ENCODE measurements at regions not wholly inside any gene's neighbourhood (a gene's known extent, or its start where the extent isn't known, plus 50 kb on each side); places are given as distances from the start of the nearest gene placed in this dataset.

- Histone ChIP-seq H3K4me1 (peaks cover 30% of the 10 kb centered on the region), H3K4me3 (no peak overlapping the region), H3K36me3 (no peaks in the 10 kb centered on the region), H3K9me3 (no peaks in the 10 kb centered on the region), H3K27ac (no peak overlapping the region), H3K27me3 (no peaks in the 10 kb centered on the region)
- intact Hi-C loops (cut with DNase I), result no loop called here
- no peak for TF ChIP-seq POLR2AphosphoS5 (IDR thresholded peaks at IDR 0.05; ENCODE audit: insufficient read depth in 1 of 2, low read depth in 1 of 2)
- TF ChIP-seq, protein P1, sequence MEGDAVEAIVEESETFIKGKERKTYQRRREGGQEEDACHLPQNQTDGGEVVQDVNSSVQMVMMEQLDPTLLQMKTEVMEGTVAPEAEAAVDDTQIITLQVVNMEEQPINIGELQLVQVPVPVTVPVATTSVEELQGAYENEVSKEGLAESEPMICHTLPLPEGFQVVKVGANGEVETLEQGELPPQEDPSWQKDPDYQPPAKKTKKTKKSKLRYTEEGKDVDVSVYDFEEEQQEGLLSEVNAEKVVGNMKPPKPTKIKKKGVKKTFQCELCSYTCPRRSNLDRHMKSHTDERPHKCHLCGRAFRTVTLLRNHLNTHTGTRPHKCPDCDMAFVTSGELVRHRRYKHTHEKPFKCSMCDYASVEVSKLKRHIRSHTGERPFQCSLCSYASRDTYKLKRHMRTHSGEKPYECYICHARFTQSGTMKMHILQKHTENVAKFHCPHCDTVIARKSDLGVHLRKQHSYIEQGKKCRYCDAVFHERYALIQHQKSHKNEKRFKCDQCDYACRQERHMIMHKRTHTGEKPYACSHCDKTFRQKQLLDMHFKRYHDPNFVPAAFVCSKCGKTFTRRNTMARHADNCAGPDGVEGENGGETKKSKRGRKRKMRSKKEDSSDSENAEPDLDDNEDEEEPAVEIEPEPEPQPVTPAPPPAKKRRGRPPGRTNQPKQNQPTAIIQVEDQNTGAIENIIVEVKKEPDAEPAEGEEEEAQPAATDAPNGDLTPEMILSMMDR (IDR thresholded peaks at IDR 0.05), result no peak
- TF ChIP-seq POLR2A (IDR thresholded peaks at IDR 0.05), result no peak
- DNase-seq (ENCODE audit: extremely low spot score in 2 of 2), result no peak
Measured at GRCh38 chr21:15443740-15444117, 286.1 kb upstream of the USP25 start.

DNA sequence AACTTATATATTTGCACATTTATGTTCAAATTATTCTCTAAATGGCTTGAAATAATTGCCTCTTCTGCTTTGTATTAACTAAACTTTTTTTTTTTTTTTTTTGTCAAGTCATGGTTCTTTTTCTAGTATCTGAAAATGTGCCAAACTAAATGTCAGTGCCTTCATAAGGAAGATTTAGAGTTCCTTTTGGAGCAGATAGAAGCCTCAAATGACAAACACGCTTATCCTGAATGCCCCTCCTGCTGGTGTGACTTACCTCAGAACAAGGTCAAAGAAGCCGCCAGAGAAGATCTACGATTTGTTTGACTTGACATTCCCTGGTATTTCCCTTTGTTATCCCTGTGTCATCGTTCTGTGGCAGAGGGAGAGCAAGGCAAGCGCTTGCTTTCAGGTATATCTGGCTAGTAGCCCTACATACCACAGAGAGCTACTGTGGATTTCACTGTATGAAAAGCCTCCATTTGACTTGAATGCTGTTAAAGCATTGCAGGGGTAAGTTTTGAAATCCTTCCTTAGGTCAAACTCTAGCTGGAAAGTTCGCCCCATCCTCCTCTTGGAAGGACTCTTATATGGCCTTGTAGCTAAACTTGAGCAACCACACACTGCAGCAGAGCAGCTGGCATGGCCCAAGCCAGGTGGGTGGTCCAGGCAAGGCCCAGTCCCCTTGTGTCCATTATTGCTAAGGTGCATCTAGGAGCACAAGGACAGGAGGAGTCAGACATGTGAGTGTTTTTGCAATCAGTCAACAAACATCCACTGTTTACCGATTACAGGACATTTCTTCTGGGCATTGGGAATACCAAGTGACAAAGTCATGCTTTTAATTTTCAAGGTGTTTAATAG lies 285.4 kb upstream of the USP25 start:
- Histone ChIP-seq H3K4me1 (peaks cover 30% of the 10 kb centered on the region), H3K36me3 (no peaks in the 10 kb centered on the region), H3K27me3 (no peaks in the 10 kb centered on the region), H3K4me3 (no peak overlapping the region), H3K9me3 (no peaks in the 10 kb centered on the region), H3K27ac (peak overlapping the region; percentile 34)
- no peak for DNase-seq (ENCODE audit: extremely low spot score in 2 of 2)
- TF ChIP-seq POLR2A (IDR thresholded peaks at IDR 0.05) (no peak), POLR2AphosphoS5 (IDR thresholded peaks at IDR 0.05; ENCODE audit: insufficient read depth in 1 of 2, low read depth in 1 of 2) (no peak)
- TF ChIP-seq, protein P1 (IDR thresholded peaks at IDR 0.05), result no peak
- intact Hi-C loops (cut with DNase I), result no loop called here

DNA sequence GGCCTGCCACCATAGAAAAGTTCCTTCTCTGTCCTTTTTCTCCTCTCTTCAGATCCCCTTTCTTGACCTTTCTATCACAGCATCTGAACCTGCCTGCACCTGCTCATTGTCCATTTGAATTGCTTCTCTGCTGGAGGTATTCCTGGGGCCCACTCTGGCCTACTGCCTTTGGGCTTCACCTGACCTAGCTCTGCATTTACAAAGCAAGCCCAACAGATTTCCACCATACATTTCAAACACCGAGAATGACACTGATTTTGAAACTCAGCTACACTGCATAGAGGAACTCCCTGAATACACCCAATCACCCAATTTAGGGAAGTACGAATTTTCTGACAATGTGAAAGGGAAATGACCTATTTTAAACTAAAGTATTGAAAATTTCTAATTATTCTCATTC lies 284.5 kb upstream of the USP25 start:
- intact Hi-C loops (cut with DNase I), result no loop called here
- Histone ChIP-seq H3K9me3 (no peaks in the 10 kb centered on the region), H3K36me3 (no peaks in the 10 kb centered on the region), H3K4me3 (no peak overlapping the region), H3K27ac (no peak overlapping the region), H3K4me1 (peaks cover 30% of the 10 kb centered on the region), H3K27me3 (no peaks in the 10 kb centered on the region)
- no peak for DNase-seq (ENCODE audit: extremely low spot score in 2 of 2)
- no peak for TF ChIP-seq POLR2A (IDR thresholded peaks at IDR 0.05)
- TF ChIP-seq, protein P1 (IDR thresholded peaks at IDR 0.05), result no peak

DNA sequence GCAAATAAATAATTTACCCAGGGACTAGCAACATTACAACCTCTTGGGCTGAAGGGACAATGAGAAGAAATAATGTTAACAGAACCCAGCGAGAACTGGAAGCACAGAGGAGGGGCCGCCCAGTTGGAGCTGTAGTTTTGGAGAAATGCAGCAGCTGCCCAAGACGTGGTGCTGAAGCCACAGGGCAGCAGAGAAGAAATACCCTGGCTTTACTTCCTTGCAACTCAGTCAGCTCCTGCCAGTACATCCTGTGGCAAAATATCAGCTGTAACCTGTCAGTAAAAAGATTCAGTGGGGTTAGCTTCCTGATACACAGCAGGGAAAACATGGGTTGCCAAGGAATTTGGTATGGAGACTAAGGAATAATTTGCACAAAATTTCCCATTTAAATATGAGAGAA lies 283.6 kb upstream of the USP25 start:
- Histone ChIP-seq H3K27ac (no peak overlapping the region), H3K4me1 (peaks cover 26% of the 10 kb centered on the region), H3K36me3 (no peaks in the 10 kb centered on the region), H3K4me3 (no peak overlapping the region), H3K27me3 (no peaks in the 10 kb centered on the region), H3K9me3 (no peaks in the 10 kb centered on the region)
- intact Hi-C loops (cut with DNase I), result no loop called here
- TF ChIP-seq POLR2A (IDR thresholded peaks at IDR 0.05) (no peak), POLR2AphosphoS5 (IDR thresholded peaks at IDR 0.05; ENCODE audit: insufficient read depth in 1 of 2, low read depth in 1 of 2) (no peak)
- TF ChIP-seq, protein P1 (IDR thresholded peaks at IDR 0.05), result no peak
- no peak for DNase-seq (ENCODE audit: extremely low spot score in 2 of 2)

GRCh38 chr21:15449556-15449955 lies 280.2 kb upstream of the USP25 start:
- no peak for TF ChIP-seq POLR2A (IDR thresholded peaks at IDR 0.05)
- TF ChIP-seq, protein P1 (IDR thresholded peaks at IDR 0.05), result no peak
- TF ChIP-seq POLR2AphosphoS5 (IDR thresholded peaks at IDR 0.05; ENCODE audit: insufficient read depth in 1 of 2, low read depth in 1 of 2), result no peak
- H3K4me1 ChIP-seq, result peaks cover 1% of the 10 kb centered on the region
- no peak for DNase-seq (ENCODE audit: extremely low spot score in 2 of 2)
- no peaks in the 10 kb centered on the region for H3K36me3 ChIP-seq
- no peaks in the 10 kb centered on the region for H3K27me3 ChIP-seq
- intact Hi-C loops (cut with DNase I), result no loop called here
- no peak overlapping the region for H3K4me3 ChIP-seq
- H3K27ac ChIP-seq, result no peak overlapping the region
- no peaks in the 10 kb centered on the region for H3K9me3 ChIP-seq

Measured in vagina (tissue), 2 donors.